ENCODE measurements at regions not wholly inside any gene's neighbourhood (a gene's known extent, or its start where the extent isn't known, plus 50 kb on each side); places are given as distances from the start of the nearest gene placed in this dataset.
A peak's percentile ranks its signal among the peaks of the same experiment; 100 is the strongest.

- H3K4me3 ChIP-seq (ENCODE audit: low read length in 3 of 3): no peak overlapping the region
- H3K9me3 ChIP-seq (ENCODE audit: control insufficient read depth in 3 of 3, low read length in 3 of 3): no peaks in the 10 kb centered on the region
- no peak overlapping the region for H3K9ac ChIP-seq (ENCODE audit: low read depth in 1 of 3, low read length in 3 of 3)
- H3K27ac ChIP-seq (ENCODE audit: low read depth, low read length): no peak overlapping the region
- H3K4me1 ChIP-seq (ENCODE audit: control insufficient read depth in 3 of 3, insufficient read depth in 3 of 3, low read length in 3 of 3): no peaks in the 10 kb centered on the region
- H3K36me3 ChIP-seq (ENCODE audit: control insufficient read depth in 3 of 3, insufficient read depth in 3 of 3, low read length in 3 of 3): no peaks in the 10 kb centered on the region
- no peaks in the 10 kb centered on the region for H3K27me3 ChIP-seq (ENCODE audit: control insufficient read depth in 3 of 3, insufficient read depth in 3 of 3, low read length in 3 of 3)
Measured at GRCh38 chr2:146949400-146949799, 895.4 kb upstream of the ACVR2A start.

- Histone ChIP-seq H3K27ac (ENCODE audit: low read depth, low read length) (no peak overlapping the region), H3K4me3 (ENCODE audit: low read length in 3 of 3) (no peak overlapping the region), H3K27me3 (ENCODE audit: control insufficient read depth in 3 of 3, insufficient read depth in 3 of 3, low read length in 3 of 3) (no peaks in the 10 kb centered on the region), H3K9ac (ENCODE audit: low read depth in 1 of 3, low read length in 3 of 3) (no peak overlapping the region), H3K4me1 (ENCODE audit: control insufficient read depth in 3 of 3, insufficient read depth in 3 of 3, low read length in 3 of 3) (no peaks in the 10 kb centered on the region), H3K36me3 (ENCODE audit: control insufficient read depth in 3 of 3, insufficient read depth in 3 of 3, low read length in 3 of 3) (no peaks in the 10 kb centered on the region), H3K9me3 (ENCODE audit: control insufficient read depth in 3 of 3, low read length in 3 of 3) (no peaks in the 10 kb centered on the region)
Measured at GRCh38 chr2:146944601-146945000, 900.2 kb upstream of the ACVR2A start.

- no peaks in the 10 kb centered on the region for H3K9me3 ChIP-seq (ENCODE audit: control insufficient read depth in 3 of 3, low read length in 3 of 3)
- peak overlapping the region; percentile 62 for H3K27ac ChIP-seq (ENCODE audit: low read depth, low read length)
- H3K36me3 ChIP-seq (ENCODE audit: control insufficient read depth in 3 of 3, insufficient read depth in 3 of 3, low read length in 3 of 3): no peaks in the 10 kb centered on the region
- no peaks in the 10 kb centered on the region for H3K27me3 ChIP-seq (ENCODE audit: control insufficient read depth in 3 of 3, insufficient read depth in 3 of 3, low read length in 3 of 3)
- H3K9ac ChIP-seq (ENCODE audit: low read depth in 1 of 3, low read length in 3 of 3): no peak overlapping the region
- H3K4me1 ChIP-seq (ENCODE audit: control insufficient read depth in 3 of 3, insufficient read depth in 3 of 3, low read length in 3 of 3): no peaks in the 10 kb centered on the region
- H3K4me3 ChIP-seq (ENCODE audit: low read length in 3 of 3): no peak overlapping the region
Measured at GRCh38 chr2:146939991-146940685, 904.7 kb upstream of the ACVR2A start.

GRCh38 chr2:146934921-146935320 lies 909.9 kb upstream of the ACVR2A start:
- peaks cover 0 to 6% (median 2%) of the 10 kb centered on the region in 3 donors for H3K9me3 ChIP-seq (ENCODE audit: control insufficient read depth in 3 of 3, low read length in 3 of 3)
- no peaks in the 10 kb centered on the region for H3K4me1 ChIP-seq (ENCODE audit: control insufficient read depth in 3 of 3, insufficient read depth in 3 of 3, low read length in 3 of 3)
- H3K27ac ChIP-seq (ENCODE audit: low read depth, low read length): no peak overlapping the region
- no peak overlapping the region for H3K4me3 ChIP-seq (ENCODE audit: low read length in 3 of 3)
- H3K36me3 ChIP-seq (ENCODE audit: control insufficient read depth in 3 of 3, insufficient read depth in 3 of 3, low read length in 3 of 3): no peaks in the 10 kb centered on the region
- H3K9ac ChIP-seq (ENCODE audit: low read depth in 1 of 3, low read length in 3 of 3): no peak overlapping the region
- no peaks in the 10 kb centered on the region for H3K27me3 ChIP-seq (ENCODE audit: control insufficient read depth in 3 of 3, insufficient read depth in 3 of 3, low read length in 3 of 3)

GRCh38 chr2:146931109-146931508 lies 913.7 kb upstream of the ACVR2A start:
- Histone ChIP-seq H3K4me3 (ENCODE audit: low read length in 3 of 3) (no peak overlapping the region), H3K9ac (ENCODE audit: low read depth in 1 of 3, low read length in 3 of 3) (no peak overlapping the region), H3K27me3 (ENCODE audit: control insufficient read depth in 3 of 3, insufficient read depth in 3 of 3, low read length in 3 of 3) (no peaks in the 10 kb centered on the region), H3K4me1 (ENCODE audit: control insufficient read depth in 3 of 3, insufficient read depth in 3 of 3, low read length in 3 of 3) (no peaks in the 10 kb centered on the region), H3K27ac (ENCODE audit: low read depth, low read length) (no peak overlapping the region), H3K9me3 (ENCODE audit: control insufficient read depth in 3 of 3, low read length in 3 of 3) (peaks cover 0 to 6% (median 2%) of the 10 kb centered on the region in 3 donors), H3K36me3 (ENCODE audit: control insufficient read depth in 3 of 3, insufficient read depth in 3 of 3, low read length in 3 of 3) (no peaks in the 10 kb centered on the region)

GRCh38 chr2:146927080-146927711 lies 917.6 kb upstream of the ACVR2A start:
- Histone ChIP-seq H3K4me3 (ENCODE audit: low read length in 3 of 3) (no peak overlapping the region), H3K9ac (ENCODE audit: low read depth in 1 of 3, low read length in 3 of 3) (no peak overlapping the region), H3K27me3 (ENCODE audit: control insufficient read depth in 3 of 3, insufficient read depth in 3 of 3, low read length in 3 of 3) (no peaks in the 10 kb centered on the region), H3K27ac (ENCODE audit: low read depth, low read length) (no peak overlapping the region), H3K36me3 (ENCODE audit: control insufficient read depth in 3 of 3, insufficient read depth in 3 of 3, low read length in 3 of 3) (no peaks in the 10 kb centered on the region), H3K4me1 (ENCODE audit: control insufficient read depth in 3 of 3, insufficient read depth in 3 of 3, low read length in 3 of 3) (no peaks in the 10 kb centered on the region), H3K9me3 (ENCODE audit: control insufficient read depth in 3 of 3, low read length in 3 of 3) (no peaks in the 10 kb centered on the region)

- Histone ChIP-seq H3K4me1 (ENCODE audit: control insufficient read depth in 3 of 3, insufficient read depth in 3 of 3, low read length in 3 of 3) (no peaks in the 10 kb centered on the region), H3K9me3 (ENCODE audit: control insufficient read depth in 3 of 3, low read length in 3 of 3) (no peaks in the 10 kb centered on the region), H3K27me3 (ENCODE audit: control insufficient read depth in 3 of 3, insufficient read depth in 3 of 3, low read length in 3 of 3) (no peaks in the 10 kb centered on the region), H3K36me3 (ENCODE audit: control insufficient read depth in 3 of 3, insufficient read depth in 3 of 3, low read length in 3 of 3) (no peaks in the 10 kb centered on the region), H3K27ac (ENCODE audit: low read depth, low read length) (no peak overlapping the region), H3K9ac (ENCODE audit: low read depth in 1 of 3, low read length in 3 of 3) (no peak overlapping the region), H3K4me3 (ENCODE audit: low read length in 3 of 3) (no peak overlapping the region)
Measured at GRCh38 chr2:146918280-146918679, 926.5 kb upstream of the ACVR2A start.

GRCh38 chr2:146917431-146918042 lies 927.3 kb upstream of the ACVR2A start:
- no peaks in the 10 kb centered on the region for H3K9me3 ChIP-seq (ENCODE audit: control insufficient read depth in 3 of 3, low read length in 3 of 3)
- no peak overlapping the region for H3K9ac ChIP-seq (ENCODE audit: low read depth in 1 of 3, low read length in 3 of 3)
- no peaks in the 10 kb centered on the region for H3K4me1 ChIP-seq (ENCODE audit: control insufficient read depth in 3 of 3, insufficient read depth in 3 of 3, low read length in 3 of 3)
- no peak overlapping the region for H3K4me3 ChIP-seq (ENCODE audit: low read length in 3 of 3)
- H3K27me3 ChIP-seq (ENCODE audit: control insufficient read depth in 3 of 3, insufficient read depth in 3 of 3, low read length in 3 of 3): no peaks in the 10 kb centered on the region
- no peak overlapping the region for H3K27ac ChIP-seq (ENCODE audit: low read depth, low read length)
- H3K36me3 ChIP-seq (ENCODE audit: control insufficient read depth in 3 of 3, insufficient read depth in 3 of 3, low read length in 3 of 3): no peaks in the 10 kb centered on the region

- Histone ChIP-seq H3K27me3 (ENCODE audit: control insufficient read depth in 3 of 3, insufficient read depth in 3 of 3, low read length in 3 of 3) (no peaks in the 10 kb centered on the region), H3K4me3 (ENCODE audit: low read length in 3 of 3) (no peak overlapping the region), H3K9ac (ENCODE audit: low read depth in 1 of 3, low read length in 3 of 3) (no peak overlapping the region), H3K9me3 (ENCODE audit: control insufficient read depth in 3 of 3, low read length in 3 of 3) (no peaks in the 10 kb centered on the region), H3K36me3 (ENCODE audit: control insufficient read depth in 3 of 3, insufficient read depth in 3 of 3, low read length in 3 of 3) (no peaks in the 10 kb centered on the region), H3K27ac (ENCODE audit: low read depth, low read length) (no peak overlapping the region), H3K4me1 (ENCODE audit: control insufficient read depth in 3 of 3, insufficient read depth in 3 of 3, low read length in 3 of 3) (no peaks in the 10 kb centered on the region)
Measured at GRCh38 chr2:146916914-146917313, 927.9 kb upstream of the ACVR2A start.

- Histone ChIP-seq H3K9me3 (ENCODE audit: control insufficient read depth in 3 of 3, low read length in 3 of 3) (no peaks in the 10 kb centered on the region), H3K27ac (ENCODE audit: low read depth, low read length) (no peak overlapping the region), H3K4me1 (ENCODE audit: control insufficient read depth in 3 of 3, insufficient read depth in 3 of 3, low read length in 3 of 3) (no peaks in the 10 kb centered on the region), H3K9ac (ENCODE audit: low read depth in 1 of 3, low read length in 3 of 3) (no peak overlapping the region), H3K4me3 (ENCODE audit: low read length in 3 of 3) (no peak overlapping the region), H3K27me3 (ENCODE audit: control insufficient read depth in 3 of 3, insufficient read depth in 3 of 3, low read length in 3 of 3) (no peaks in the 10 kb centered on the region), H3K36me3 (ENCODE audit: control insufficient read depth in 3 of 3, insufficient read depth in 3 of 3, low read length in 3 of 3) (no peaks in the 10 kb centered on the region)
Measured at GRCh38 chr2:146913476-146913875, 931.4 kb upstream of the ACVR2A start.

Measured in skeletal muscle tissue (tissue), 3 donors.